DMS153 treated with DMSO at 0.1 percent for 48 hours (cell line): ENCODE measurements at regions not wholly inside any gene's neighbourhood (a gene's known extent, or its start where the extent isn't known, plus 50 kb on each side); places are given as distances from the start of the nearest gene placed in this dataset.

Source experiments
- DNase-seq: peaks from one replicate; lab custom pipeline; 2025; ENCODE audit not compliant: unreplicated experiment; lab: John Stamatoyannopoulos, UW

- DNase-seq, result no peak
These were observed 367.9 kb downstream of the ZIC4 start for GRCh38 chr3:147038481-147038880.

GRCh38 chr3:147034359-147034758, 372.0 kb downstream of the ZIC4 start:
- no peak for DNase-seq

GRCh38 chr3:147030274-147030673, 376.1 kb downstream of the ZIC4 start:
- DNase-seq, result no peak

- DNase-seq, result no peak
These were observed 391.0 kb downstream of the ZIC4 start for GRCh38 chr3:147015334-147015733.

GRCh38 chr3:147008886-147009285, 397.5 kb downstream of the ZIC4 start:
- no peak for DNase-seq

GRCh38 chr3:147008458-147008857, 397.9 kb downstream of the ZIC4 start:
- no peak for DNase-seq

- no peak for DNase-seq
These were observed 398.6 kb downstream of the ZIC4 start for GRCh38 chr3:147007736-147008245.

GRCh38 chr3:147002721-147003120, 397.6 kb upstream of the PLSCR5 start:
- no peak for DNase-seq

GRCh38 chr3:147000274-147000673, 395.1 kb upstream of the PLSCR5 start:
- DNase-seq, result no peak

- no peak for DNase-seq
These were observed 386.8 kb upstream of the PLSCR5 start for GRCh38 chr3:146991907-146992306.

- no peak for DNase-seq
These were observed 370.3 kb upstream of the PLSCR5 start for GRCh38 chr3:146975476-146975875.

- no peak for DNase-seq
These were observed 369.9 kb upstream of the PLSCR5 start for GRCh38 chr3:146975032-146975431.

GRCh38 chr3:146974001-146974400, 368.9 kb upstream of the PLSCR5 start:
- no peak for DNase-seq

- DNase-seq, result no peak
These were observed 367.6 kb upstream of the PLSCR5 start for GRCh38 chr3:146972726-146973125.

GRCh38 chr3:146970236-146970635, 365.1 kb upstream of the PLSCR5 start:
- no peak for DNase-seq

- no peak for DNase-seq
These were observed 364.2 kb upstream of the PLSCR5 start for GRCh38 chr3:146969356-146969755.

GRCh38 chr3:146968204-146968651, 363.1 kb upstream of the PLSCR5 start:
- DNase-seq, result no peak

GRCh38 chr3:146967783-146968182, 362.6 kb upstream of the PLSCR5 start:
- DNase-seq, result no peak

GRCh38 chr3:146966124-146966523, 361.0 kb upstream of the PLSCR5 start:
- DNase-seq, result no peak

- DNase-seq, result no peak
These were observed 348.4 kb upstream of the PLSCR5 start for GRCh38 chr3:146953511-146953981.

GRCh38 chr3:146948985-146949384, 343.8 kb upstream of the PLSCR5 start:
- no peak for DNase-seq

GRCh38 chr3:146948186-146948585, 343.0 kb upstream of the PLSCR5 start:
- no peak for DNase-seq

- DNase-seq, result no peak
These were observed 324.6 kb upstream of the PLSCR5 start for GRCh38 chr3:146929696-146930095.
